Activated CD8-positive, alpha-beta memory T cell treated with anti-CD3 and anti-CD28 coated beads, Interleukin-2, amount 50 U/mL, for 1 hour (primary cell): ENCODE measurements at regions not wholly inside any gene's neighbourhood (a gene's known extent, or its start where the extent isn't known, plus 50 kb on each side); places are given as distances from the start of the nearest gene placed in this dataset.
"Not testable (repeated sequence)": the region's sequence is repeated elsewhere in the genome, so short reads cannot be mapped to it uniquely, and the experiment has no call there.

ENCODE experiments used
- DNase-seq: peaks from one replicate; pipeline ENCODE4 v3.0.0-alpha.2; 2020; ENCODE audit errors: extremely low read depth

- no peak for DNase-seq
Observed at GRCh38 chr2:126049461-126049860, 606.5 kb upstream of the GYPC start.

- no peak for DNase-seq
Observed at GRCh38 chr2:126050991-126051736, 604.8 kb upstream of the GYPC start.

- not testable (repeated sequence) for DNase-seq
Observed at GRCh38 chr2:126051737-126052240, 604.2 kb upstream of the GYPC start.

GRCh38 chr2:126059379-126059778 lies 596.6 kb upstream of the GYPC start:
- DNase-seq, result no peak

- DNase-seq, result no peak
Observed at GRCh38 chr2:126085011-126085795, 570.8 kb upstream of the GYPC start.

- DNase-seq, result no peak
Observed at GRCh38 chr2:126100962-126101361, 555.0 kb upstream of the GYPC start.

- DNase-seq, result no peak
Observed at GRCh38 chr2:126106006-126106405, 550.0 kb upstream of the GYPC start.

GRCh38 chr2:126107883-126108282 lies 548.1 kb upstream of the GYPC start:
- no peak for DNase-seq

- DNase-seq, result no peak
Observed at GRCh38 chr2:126115975-126116374, 540.0 kb upstream of the GYPC start.

- no peak for DNase-seq
Observed at GRCh38 chr2:126117886-126118285, 538.1 kb upstream of the GYPC start.

GRCh38 chr2:126145752-126146151 lies 510.2 kb upstream of the GYPC start:
- DNase-seq, result no peak

GRCh38 chr2:126154256-126154785 lies 501.6 kb upstream of the GYPC start:
- DNase-seq, result no peak

GRCh38 chr2:126160950-126161349 lies 495.0 kb upstream of the GYPC start:
- not testable (repeated sequence) for DNase-seq

- no peak for DNase-seq
Observed at GRCh38 chr2:126172631-126173184, 483.2 kb upstream of the GYPC start.

GRCh38 chr2:126175222-126175621 lies 480.7 kb upstream of the GYPC start:
- DNase-seq, result no peak

- DNase-seq, result no peak
Observed at GRCh38 chr2:126177479-126177878, 478.5 kb upstream of the GYPC start.

GRCh38 chr2:126187668-126188067 lies 468.3 kb upstream of the GYPC start:
- DNase-seq, result no peak

- no peak for DNase-seq
Observed at GRCh38 chr2:126189527-126189926, 466.4 kb upstream of the GYPC start.

- no peak for DNase-seq
Observed at GRCh38 chr2:126200538-126200937, 455.4 kb upstream of the GYPC start.

GRCh38 chr2:126208266-126208665 lies 447.7 kb upstream of the GYPC start:
- DNase-seq, result no peak

GRCh38 chr2:126212735-126213134 lies 443.2 kb upstream of the GYPC start:
- DNase-seq, result no peak

- no peak for DNase-seq
Observed at GRCh38 chr2:126219081-126219480, 436.9 kb upstream of the GYPC start.
